CD4-positive, alpha-beta T cell treated with Interleukin-21 for 1 hour (primary cell): ENCODE measurements at regions not wholly inside any gene's neighbourhood (a gene's known extent, or its start where the extent isn't known, plus 50 kb on each side); places are given as distances from the start of the nearest gene placed in this dataset.
A peak's percentile ranks its signal among the peaks of the same experiment; 100 is the strongest.
"Not testable (repeated sequence)": the region's sequence is repeated elsewhere in the genome, so short reads cannot be mapped to it uniquely, and the experiment has no call there.

Source experiments
- DNase-seq: peaks from one replicate; pipeline ENCODE4 v3.0.0-alpha.2; 2020

GRCh38 chr14:66291756-66292155 is 194.4 kb upstream of the CCDC196 start:
- no peak for DNase-seq

- no peak for DNase-seq
Measured at GRCh38 chr14:66293533-66294105, 192.6 kb upstream of the CCDC196 start.

- no peak for DNase-seq
Measured at GRCh38 chr14:66295386-66295785, 190.8 kb upstream of the CCDC196 start.

- no peak for DNase-seq
Measured at GRCh38 chr14:66300886-66301285, 185.3 kb upstream of the CCDC196 start.

GRCh38 chr14:66306101-66306500 is 180.1 kb upstream of the CCDC196 start:
- no peak for DNase-seq

GRCh38 chr14:66311058-66311457 is 175.1 kb upstream of the CCDC196 start:
- DNase-seq: no peak

- no peak for DNase-seq
Measured at GRCh38 chr14:66311990-66312389, 174.2 kb upstream of the CCDC196 start.

- no peak for DNase-seq
Measured at GRCh38 chr14:66312451-66312850, 173.7 kb upstream of the CCDC196 start.

GRCh38 chr14:66315098-66315497 is 171.1 kb upstream of the CCDC196 start:
- no peak for DNase-seq

GRCh38 chr14:66315548-66315947 is 170.6 kb upstream of the CCDC196 start:
- DNase-seq: no peak

- DNase-seq: no peak
Measured at GRCh38 chr14:66322564-66322963, 163.6 kb upstream of the CCDC196 start.

- DNase-seq: no peak
Measured at GRCh38 chr14:66330228-66330627, 155.9 kb upstream of the CCDC196 start.

- no peak for DNase-seq
Measured at GRCh38 chr14:66330916-66331315, 155.3 kb upstream of the CCDC196 start.

GRCh38 chr14:66333293-66333692 is 152.9 kb upstream of the CCDC196 start:
- DNase-seq: not testable (repeated sequence)

- DNase-seq: no peak
Measured at GRCh38 chr14:66341239-66341638, 144.9 kb upstream of the CCDC196 start.

- no peak for DNase-seq
Measured at GRCh38 chr14:66345986-66346385, 140.2 kb upstream of the CCDC196 start.

GRCh38 chr14:66351310-66351709 is 134.9 kb upstream of the CCDC196 start:
- DNase-seq: no peak

- peak; percentile 48 for DNase-seq
Measured at GRCh38 chr14:66359500-66359899, 126.7 kb upstream of the CCDC196 start.

- no peak for DNase-seq
Measured at GRCh38 chr14:66360366-66360926, 125.7 kb upstream of the CCDC196 start.

- no peak for DNase-seq
Measured at GRCh38 chr14:66361013-66361412, 125.2 kb upstream of the CCDC196 start.

GRCh38 chr14:66365388-66365787 is 120.8 kb upstream of the CCDC196 start:
- DNase-seq: no peak

- DNase-seq: no peak
Measured at GRCh38 chr14:66369157-66369697, 116.9 kb upstream of the CCDC196 start.

- DNase-seq: no peak
Measured at GRCh38 chr14:66371776-66372175, 114.4 kb upstream of the CCDC196 start.

- DNase-seq: no peak
Measured at GRCh38 chr14:66375046-66375964, 110.9 kb upstream of the CCDC196 start.
